HCEC 1CT (cell line): ENCODE measurements at regions not wholly inside any gene's neighbourhood (a gene's known extent, or its start where the extent isn't known, plus 50 kb on each side); places are given as distances from the start of the nearest gene placed in this dataset.
"Not testable (repeated sequence)": the region's sequence is repeated elsewhere in the genome, so short reads cannot be mapped to it uniquely, and the experiment has no call there.

Experiments
- DNase-seq: peaks from one replicate; pipeline ENCODE4 v3.0.0-alpha.2; 2017

DNA sequence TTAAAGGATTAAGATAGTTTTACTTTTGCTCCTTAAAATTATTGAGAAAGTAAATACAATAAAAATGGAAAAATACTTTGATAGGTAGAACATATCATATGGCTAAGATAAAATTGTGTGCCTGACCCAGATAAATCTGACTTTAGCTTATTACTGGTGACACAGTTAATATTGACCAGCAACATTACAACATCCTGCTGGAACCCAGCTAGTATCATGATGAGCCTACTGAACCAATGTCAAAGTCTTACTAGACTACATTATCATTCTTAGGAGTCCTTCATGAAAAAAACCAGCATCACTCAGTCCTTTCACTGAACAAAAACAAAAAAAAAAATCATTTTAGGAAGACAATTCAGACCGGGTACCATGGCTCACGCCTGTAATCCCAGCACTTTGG, 164.8 kb upstream of the CDK1 start:
- DNase-seq: no peak

GRCh38 chr10:60611291-60611747, 167.0 kb upstream of the CDK1 start:
- peak; percentile 43 for DNase-seq

GRCh38 chr10:60607372-60607771, 170.9 kb upstream of the CDK1 start:
- no peak for DNase-seq

DNA sequence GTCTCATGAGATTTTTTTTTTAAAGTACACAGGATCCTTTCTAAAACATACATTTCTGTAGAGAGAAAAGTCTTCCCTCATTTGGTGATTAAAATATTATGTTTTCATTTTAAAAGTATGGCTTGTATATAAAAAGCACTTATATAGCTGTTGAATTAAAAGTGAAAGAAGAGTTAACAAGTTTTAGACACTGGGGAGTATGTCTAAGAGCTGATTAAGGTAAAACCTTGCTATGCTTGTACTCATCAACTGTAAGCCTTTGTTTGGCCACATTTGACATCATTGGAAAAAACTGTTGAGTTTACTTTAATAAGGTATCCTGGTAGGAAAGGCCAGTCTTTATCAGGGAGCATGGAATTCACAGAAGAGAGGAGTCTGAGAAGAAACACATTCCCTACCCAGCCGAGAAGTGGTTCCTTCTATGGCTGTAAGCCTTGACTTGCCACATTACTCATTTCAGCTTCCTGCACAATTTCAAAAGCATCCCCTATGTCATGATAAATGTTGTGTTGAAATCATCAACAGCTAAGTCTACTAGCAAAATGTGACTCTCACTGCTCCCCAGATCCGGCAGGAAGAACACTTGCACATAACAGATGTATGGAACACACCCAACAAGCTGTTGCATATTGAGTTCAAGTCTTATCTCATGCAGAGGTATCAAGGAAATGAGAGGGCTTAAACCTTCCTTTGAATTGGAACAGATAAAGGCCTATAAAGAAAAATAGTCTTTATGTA, 171.8 kb upstream of the CDK1 start:
- peak; percentile 46 for DNase-seq

DNA sequence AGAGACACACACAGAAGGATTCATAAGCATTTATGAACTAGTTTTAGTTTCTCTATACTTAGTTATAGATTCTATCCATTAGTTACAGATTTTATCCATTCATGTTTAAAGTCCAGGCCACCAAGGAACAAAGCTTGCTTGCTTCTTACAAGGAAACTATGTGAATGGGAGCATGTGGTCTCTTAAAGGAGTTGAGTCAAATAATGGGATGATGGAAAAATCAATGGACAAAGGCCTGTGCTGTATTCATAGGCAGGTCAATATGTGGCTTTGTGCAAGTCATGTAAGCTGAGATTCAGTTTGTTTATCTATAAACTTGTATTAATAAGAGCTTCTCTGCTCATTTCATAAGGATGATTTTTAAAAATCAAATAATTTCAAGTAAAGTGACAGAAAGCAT, 172.8 kb upstream of the CDK1 start:
- no peak for DNase-seq

- DNase-seq: no peak
These were observed 173.9 kb upstream of the CDK1 start for GRCh38 chr10:60604342-60604741.

GRCh38 chr10:60597513-60597912, 180.8 kb upstream of the CDK1 start:
- no peak for DNase-seq

DNA sequence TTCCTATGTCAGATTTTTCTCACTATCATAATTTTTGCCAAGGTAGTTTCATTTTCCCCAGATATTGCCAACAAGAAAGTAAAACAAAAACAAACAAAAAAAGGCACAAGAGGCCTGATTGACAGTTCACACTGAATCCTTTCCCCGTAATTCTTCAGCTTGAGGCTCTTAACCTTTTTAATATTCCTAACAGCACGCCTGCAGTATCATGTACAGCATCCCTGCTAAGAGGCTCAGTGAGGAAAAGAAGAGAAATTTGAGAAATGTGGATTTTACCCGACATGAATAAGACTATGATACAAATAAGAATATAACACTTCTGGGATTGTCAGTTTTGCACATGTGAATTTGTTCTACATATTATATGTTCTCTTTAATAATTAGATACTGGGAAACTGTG, 182.4 kb upstream of the CDK1 start:
- DNase-seq: no peak

- DNase-seq: no peak
These were observed 183.7 kb upstream of the CDK1 start for GRCh38 chr10:60594476-60595051.

DNA sequence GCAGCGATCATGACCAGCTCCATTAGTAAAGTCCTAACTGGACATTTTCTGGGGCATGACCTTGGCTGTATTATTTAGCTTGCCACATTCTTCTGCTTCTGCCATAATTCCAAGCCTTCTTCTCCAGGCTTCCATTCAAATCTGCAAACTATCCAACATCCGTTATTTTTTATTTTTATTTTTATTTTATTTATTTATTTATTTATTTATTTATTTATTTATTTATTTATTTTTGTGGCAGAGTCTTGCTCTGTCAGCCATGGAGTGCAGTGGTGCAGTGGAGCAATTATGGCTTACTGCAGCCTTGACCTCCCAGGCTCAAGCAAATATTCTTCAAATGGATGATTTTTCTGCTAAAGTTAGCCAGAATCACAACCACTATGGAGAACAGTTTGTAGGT, 187.2 kb upstream of the CDK1 start:
- no peak for DNase-seq

DNA sequence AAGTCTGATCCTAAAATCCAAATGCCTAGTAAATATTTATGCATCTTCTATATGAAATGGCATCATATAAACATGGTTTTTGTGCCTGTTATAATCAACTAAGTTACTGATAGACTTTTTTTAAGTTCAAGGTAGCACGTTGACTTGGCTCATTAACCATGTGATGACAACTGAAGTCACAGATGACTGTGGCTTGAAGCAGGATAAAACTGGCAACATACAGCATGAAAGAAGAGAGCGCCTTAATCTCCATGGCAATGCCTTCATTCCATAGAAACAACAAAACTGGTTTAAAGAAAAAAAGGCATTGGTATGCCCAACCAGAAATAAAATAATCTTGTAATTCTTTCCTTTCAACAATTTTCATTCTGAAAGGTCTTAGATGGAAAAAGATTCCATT, 188.9 kb upstream of the CDK1 start:
- DNase-seq: no peak

DNA sequence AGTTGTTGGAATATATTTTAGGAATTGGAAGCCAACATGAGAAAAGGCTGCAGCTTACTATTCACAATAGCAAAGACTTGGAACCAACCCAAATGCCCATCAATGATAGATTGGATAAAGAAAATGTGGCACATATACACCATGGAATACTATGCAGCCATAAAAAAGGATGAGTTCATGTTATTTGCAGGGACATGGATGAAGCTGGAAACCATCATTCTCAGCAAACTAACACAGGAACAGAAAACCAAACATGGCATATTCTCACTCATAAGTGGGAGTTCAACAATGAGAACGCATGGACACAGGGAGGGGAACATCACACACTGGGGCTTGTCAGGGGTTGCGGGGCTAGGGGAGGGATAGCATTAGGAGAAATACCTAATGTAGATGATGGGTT, 192.1 kb upstream of the ANK3 start:
- not testable (repeated sequence) for DNase-seq

DNA sequence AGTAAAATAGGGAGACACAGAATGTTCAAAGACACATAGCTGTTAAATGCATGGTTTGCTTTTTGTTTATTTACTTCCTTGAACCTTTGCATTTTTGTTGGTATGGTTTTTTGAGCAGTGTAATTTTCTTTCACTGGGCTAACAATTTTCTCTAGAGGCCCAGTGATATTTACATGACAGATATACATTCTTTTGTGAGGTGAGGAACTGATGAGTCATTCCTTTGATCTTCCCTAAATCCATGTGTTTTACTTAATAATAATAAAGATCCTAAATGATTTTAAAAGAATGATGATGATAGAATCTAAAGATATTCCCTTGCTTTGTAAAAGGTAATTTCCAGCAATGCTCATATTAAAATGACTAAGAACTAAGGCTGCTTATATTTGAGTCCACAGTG, 188.5 kb upstream of the ANK3 start:
- DNase-seq: no peak

GRCh38 chr10:60576130-60577069, 186.7 kb upstream of the ANK3 start:
- DNase-seq: no peak

GRCh38 chr10:60575105-60575504, 185.4 kb upstream of the ANK3 start:
- no peak for DNase-seq

DNA sequence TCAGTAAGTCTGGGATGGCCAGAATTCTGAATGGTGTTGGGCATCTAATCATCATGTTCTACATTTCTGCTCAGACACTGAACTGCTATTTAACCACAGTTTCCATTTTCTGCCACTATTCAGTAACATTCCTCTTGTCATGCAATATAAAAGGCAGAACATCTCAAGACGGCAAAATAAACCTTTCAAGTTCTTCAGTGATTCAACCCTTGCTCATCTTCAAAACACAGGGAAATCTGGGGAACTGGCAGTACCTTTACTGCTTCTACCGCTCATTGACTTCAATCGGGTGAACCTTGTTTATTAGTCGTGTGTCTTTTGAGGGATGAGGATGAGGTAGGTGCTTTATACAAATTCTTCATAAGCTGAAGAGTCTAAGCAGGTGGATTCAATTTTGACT, 184.7 kb upstream of the ANK3 start:
- no peak for DNase-seq

- no peak for DNase-seq
These were observed 183.7 kb upstream of the ANK3 start for GRCh38 chr10:60573336-60573735.

DNA sequence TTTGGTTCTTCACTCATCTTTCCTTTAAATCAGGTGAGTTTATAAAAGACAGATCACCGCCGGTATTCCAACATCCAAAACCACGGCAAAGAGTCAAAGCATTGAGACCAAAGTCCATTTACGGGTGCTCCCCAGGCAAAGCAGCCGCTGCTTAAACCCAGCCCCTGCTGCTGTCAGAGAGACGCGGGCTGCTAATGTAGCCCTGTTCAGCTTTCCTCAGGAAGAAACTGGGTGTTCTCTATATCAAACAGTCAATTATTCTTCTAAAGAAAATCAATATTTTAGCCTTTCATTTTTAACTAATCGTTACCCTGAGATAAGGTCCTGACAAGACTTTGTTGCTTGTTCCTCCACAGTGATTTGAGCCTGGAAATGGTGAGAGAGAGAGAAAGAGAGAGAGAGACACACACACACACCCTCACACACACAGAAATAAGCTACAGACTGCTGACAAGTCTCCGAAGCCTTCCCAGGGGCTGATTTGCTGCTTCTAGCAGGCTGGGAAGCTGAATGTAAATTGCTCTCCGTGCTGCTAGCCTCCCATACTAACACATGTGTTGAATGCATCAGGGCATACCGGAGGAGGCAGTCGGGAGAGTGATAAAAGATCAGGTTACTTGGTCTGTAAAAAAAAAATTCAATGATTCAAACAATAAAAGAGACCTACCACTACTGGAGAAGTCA, 183.0 kb upstream of the ANK3 start:
- DNase-seq: no peak

- DNase-seq: no peak
These were observed 181.2 kb upstream of the ANK3 start for GRCh38 chr10:60570896-60571295.

DNA sequence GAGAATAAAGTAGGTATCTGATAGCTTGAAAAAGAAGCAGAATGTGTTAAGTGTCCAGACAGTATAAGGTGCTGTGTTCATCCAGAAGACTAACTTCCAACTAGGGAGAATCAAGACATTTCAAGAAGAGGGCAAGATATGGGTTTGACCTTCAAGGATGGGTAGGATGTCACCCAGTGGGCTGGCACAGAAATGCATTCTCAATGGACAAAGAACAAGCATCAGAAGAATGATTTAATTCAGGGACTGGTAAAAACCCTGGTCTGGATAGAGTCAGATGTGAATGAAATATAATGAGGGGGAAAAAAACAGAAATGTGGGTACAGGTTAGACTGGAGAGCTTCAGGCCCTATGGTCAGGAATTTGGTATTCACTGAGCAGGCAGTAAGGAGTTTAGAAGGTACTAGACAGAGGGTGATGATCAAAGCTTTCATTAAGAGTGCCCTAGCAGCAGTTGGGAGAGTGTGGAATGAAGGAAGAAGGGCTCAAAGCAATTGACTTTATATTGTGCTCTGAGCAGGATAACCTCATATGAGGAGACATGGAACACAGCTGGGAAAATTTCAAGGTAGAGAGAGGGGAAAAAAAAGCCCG, 180.7 kb upstream of the ANK3 start:
- DNase-seq: no peak

DNA sequence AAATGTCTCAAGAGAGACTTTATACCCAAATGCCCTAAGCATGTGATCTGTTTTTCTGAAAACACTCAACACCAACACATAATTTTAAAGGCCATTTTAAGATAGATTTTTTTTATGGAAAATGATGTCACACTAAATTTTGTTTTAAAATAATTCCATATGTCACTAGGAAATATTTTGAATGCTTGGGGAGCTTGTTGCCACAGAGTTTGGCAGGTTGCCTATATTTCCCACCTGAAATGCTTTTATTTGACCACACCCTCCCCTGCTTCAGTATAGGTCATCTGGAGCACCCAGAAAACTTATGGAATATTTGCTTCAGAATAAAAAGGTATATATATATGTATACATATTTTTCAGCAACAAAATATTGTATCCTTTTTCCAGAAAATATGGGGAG, 180.0 kb upstream of the ANK3 start:
- DNase-seq: no peak

- DNase-seq: no peak
These were observed 176.4 kb upstream of the ANK3 start for GRCh38 chr10:60566096-60566495.

- DNase-seq: no peak
These were observed 175.8 kb upstream of the ANK3 start for GRCh38 chr10:60565492-60565891.
